K562 (cell line): ENCODE measurements at regions not wholly inside any gene's neighbourhood (a gene's known extent, or its start where the extent isn't known, plus 50 kb on each side); places are given as distances from the start of the nearest gene placed in this dataset.

ENCODE experiments used
- ATAC-seq: fragments of 200-7000 bp; cut with Tn5 transposase; 3 replicates; pipeline ENCODE4 v1.9.1; 2020; ENCODE audit warnings: moderate library complexity
- BruUV-seq: library from RNA; stranded (reverse); fragments of 400-500 nt; replicated peaks from 2 replicates; lab custom pipeline; 2021; lab: Mats Ljungman, UMichigan
- CTCF ChIA-PET: fragments of 300-600 bp; formaldehyde crosslinking; extraction: SDS; loops from one replicate; lab custom pipeline; 2021; ENCODE audit warnings: low intra/inter-chr PET ratio; lab: Yijun Ruan, JAX
- POLR2A ChIA-PET: fragments of 300-600, 350-650 bp; sonication (Branson Sonifier 250); formaldehyde crosslinking; extraction: SDS; loops from one replicate; lab custom pipeline; 2021; ENCODE audit warnings: antibody characterized with exemption, inconsistent platforms; lab: Yijun Ruan, JAX
- DNase-seq, 4 experiments: peaks; one replicate each; pipeline versions ENCODE4 v3.0.0 to v3.0.0-alpha.2; 2011 to 2018; ENCODE audit warnings: low spot score in 3 of 4, mixed read lengths in 3 of 4; ENCODE audit errors: extremely low read depth in 1 of 4
- FAIRE-seq: peaks from 2 replicates; lab custom pipeline; 2011; peaks lifted over from hg19 to GRCh38; lab: Jason Lieb, UNC
- H2AFZ ChIP-seq: 2 replicates; pipeline ENCODE4 v1.6.0; 2011; ENCODE audit warnings: low read depth, low read length, control low read depth, inconsistent platforms
- H3K27ac ChIP-seq: fragments of 200-600 bp; 3 replicates; pipeline ENCODE4 v1.8.0; 2011; ENCODE audit warnings: low read depth, mild to moderate bottlenecking, control low read depth, inconsistent platforms, low read length, moderate library complexity, mixed read lengths; ENCODE audit errors: extremely low read depth
- H3K27me3 ChIP-seq, 2 experiments: fragments of 300-600 bp in 1 of 2; 2 replicates in 1 of 2; 3 replicates in 1 of 2; pipeline versions ENCODE4 v1.6.0 to v1.8.0; 2011; ENCODE audit warnings: inconsistent platforms in 2 of 2, low read length in 2 of 2, mild to moderate bottlenecking in 1 of 2, mixed read lengths in 1 of 2, moderate library complexity in 1 of 2; ENCODE audit not compliant: control insufficient read depth in 2 of 2, insufficient read depth in 2 of 2
- H3K36me3 ChIP-seq: fragments of 300-600 bp; 3 replicates; pipeline ENCODE4 v1.8.0; 2011; ENCODE audit warnings: mild to moderate bottlenecking, low read length, inconsistent platforms; ENCODE audit not compliant: control insufficient read depth, insufficient read depth
- H3K4me1 ChIP-seq, 2 experiments: fragments of 200-600 bp in 1 of 2; replicated peaks in 1 of 2; 2 replicates in 1 of 2; 3 replicates in 1 of 2; pipeline versions ENCODE4 v1.5.1 to v1.8.0; 2011; ENCODE audit warnings: inconsistent platforms in 2 of 2, low read length in 2 of 2, mild to moderate bottlenecking in 1 of 2, mixed read lengths in 1 of 2, moderate library complexity in 1 of 2; ENCODE audit not compliant: control insufficient read depth in 2 of 2, insufficient read depth in 2 of 2
- H3K4me2 ChIP-seq: 2 replicates; pipeline ENCODE4 v1.6.1; 2011; ENCODE audit warnings: low read length, control low read depth, inconsistent platforms, mixed read lengths; ENCODE audit not compliant: insufficient read depth
- H3K4me3 ChIP-seq: fragments of 200-600 bp; sonication (generic), shearing (Covaris generic); 2 replicates; pipeline ENCODE4 v1.5.1; 2016; ENCODE audit warnings: control low read depth, inconsistent platforms
- H3K79me2 ChIP-seq: fragments of 200-600 bp; 3 replicates; pipeline ENCODE4 v1.8.0; 2011; ENCODE audit warnings: low read length, inconsistent platforms; ENCODE audit not compliant: control insufficient read depth, insufficient read depth
- H3K9ac ChIP-seq, 2 experiments: 2 replicates each; pipeline versions ENCODE4 v1.6.0 to v1.6.1; 2011; ENCODE audit warnings: low read depth in 2 of 2, low read length in 2 of 2, control low read depth in 1 of 2, inconsistent platforms in 1 of 2, mild to moderate bottlenecking in 1 of 2, mixed read lengths in 1 of 2; ENCODE audit not compliant: insufficient read depth in 1 of 2
- H3K9me1 ChIP-seq: one replicate; pipeline ENCODE4 v1.6.0; 2011; ENCODE audit warnings: inconsistent platforms, mild to moderate bottlenecking, low read length, moderate library complexity; ENCODE audit not compliant: control insufficient read depth, insufficient read depth
- H3K9me3 ChIP-seq: replicated peaks from 2 replicates; pipeline ENCODE4 v1.5.1; 2011; ENCODE audit warnings: low read depth, low read length, inconsistent platforms; ENCODE audit not compliant: control insufficient read depth, insufficient read depth
- H4K20me1 ChIP-seq: replicated peaks from 2 replicates; pipeline ENCODE4 v1.6.1; 2011; ENCODE audit warnings: low read length, inconsistent platforms, mixed read lengths; ENCODE audit not compliant: control insufficient read depth, insufficient read depth
- ASH1L ChIP-seq: fragments of 450-650 bp; IDR thresholded peaks from 2 replicates; pipeline ENCODE4 v1.6.1; 2018; ENCODE audit warnings: borderline replicate concordance, mild to moderate bottlenecking, low read depth; ENCODE audit not compliant: partially characterized antibody
- BCL6 ChIP-seq: fragments of 250-450 bp; sonication (Bioruptor Pico); IDR thresholded peaks from 2 replicates; pipeline ENCODE4 v1.4.0; 2020
- HDGF ChIP-seq: fragments of 450-650 bp; IDR thresholded peaks from 2 replicates; pipeline ENCODE4 v1.6.1; 2016
- HNRNPL ChIP-seq: fragments of 200-400 bp; formaldehyde crosslinking; IDR thresholded peaks from 2 replicates; pipeline ENCODE4 v1.6.1; 2017; ENCODE audit warnings: low read depth, mild to moderate bottlenecking, low read length
- KDM4B ChIP-seq, 2 experiments: fragments of 450-650 bp in 1 of 2; sonication (generic) in 1 of 2; IDR thresholded peaks; 2 replicates each; pipeline ENCODE4 v1.6.1; 2016 to 2017; ENCODE audit warnings: borderline replicate concordance in 2 of 2, antibody characterized with exemption in 1 of 2, low read depth in 1 of 2, mild to moderate bottlenecking in 1 of 2
- PML ChIP-seq: IDR thresholded peaks from 2 replicates; pipeline ENCODE4 v1.6.1; 2012; ENCODE audit warnings: low read length, inconsistent platforms
- PRMT5 ChIP-seq: sonication (generic); formaldehyde crosslinking; IDR thresholded peaks from 2 replicates; pipeline ENCODE4 v1.5.0; 2020; ENCODE audit warnings: missing genetic modification reagents
- RFX7 ChIP-seq: fragments of 250-450 bp; sonication (Bioruptor Pico); IDR thresholded peaks from 2 replicates; pipeline ENCODE4 v1.5.1; 2021; ENCODE audit warnings: mild to moderate bottlenecking
- TGIF2 ChIP-seq: sonication (generic); formaldehyde crosslinking; IDR thresholded peaks from 2 replicates; pipeline ENCODE4 v1.8.1; 2022; ENCODE audit warnings: mild to moderate bottlenecking, missing genetic modification reagents, moderate library complexity
- ZBED1 ChIP-seq: IDR thresholded peaks from 2 replicates; pipeline ENCODE4 v1.6.1; 2014
- ZNF77 ChIP-seq: fragments of 250-450 bp; sonication (Bioruptor Pico); IDR thresholded peaks from 2 replicates; pipeline ENCODE4 v1.5.0; 2020
- WGBS: fragments of 100-300 bp; shearing (Covaris generic); methylation state at CpG from one replicate; pipeline ENCODE4 v1.1.6; 2016; ENCODE audit warnings: low coverage, mixed read lengths; ENCODE audit not compliant: insufficient coverage; ENCODE audit errors: missing lambda C conversion rate; 5-methylcytosine and 5-hydroxymethylcytosine counted together
- in situ Hi-C: fragments of 300-500 bp; cut with MboI; formaldehyde crosslinking; loops from 4 replicates; pipeline ENCODE4 v1.15.0; 2018; ENCODE audit warnings: inconsistent platforms, mixed read lengths
- intact Hi-C: fragments of 100-400 bp; cut with micrococcal nuclease; formaldehyde crosslinking; loops from 2 replicates; pipeline ENCODE4 v1.14.2; 2022
- TF ChIP-seq, protein P1 (sequence below): sonication (generic); formaldehyde crosslinking; IDR thresholded peaks from 2 replicates; pipeline ENCODE4 v1.9.0; 2022; ENCODE audit warnings: mild to moderate bottlenecking, missing genetic modification reagents

DNA sequence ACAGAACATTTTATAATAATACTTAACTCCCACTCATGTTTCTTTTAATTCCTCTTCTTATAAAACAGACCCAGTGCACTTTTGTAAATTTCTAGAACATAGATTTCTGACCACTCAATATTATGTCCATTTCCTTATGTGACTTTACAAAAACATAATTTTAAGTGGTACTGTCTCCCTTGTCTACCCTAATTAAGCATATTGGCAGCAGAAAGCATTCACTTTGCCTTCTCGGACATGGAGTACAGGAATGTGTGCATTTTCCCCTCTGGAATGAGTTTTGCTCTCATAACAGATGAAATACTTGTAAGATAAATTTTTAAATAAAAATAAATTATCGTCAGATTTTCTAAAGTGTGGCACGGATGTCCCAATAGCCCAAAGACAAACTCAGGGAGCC lies 129.5 kb upstream of the MDM1 start:
- Histone ChIP-seq H3K79me2 (no peaks in the 10 kb centered on the region), H3K36me3 (no peaks in the 10 kb centered on the region), H4K20me1 (no peaks in the 10 kb centered on the region), H3K27ac (no peak overlapping the region), H3K9me3 (no peaks in the 10 kb centered on the region), H3K9me1 (no peaks in the 10 kb centered on the region), H3K27me3 (no peaks in the 10 kb centered on the region), H2AFZ (peak overlapping the region; percentile 94; the same call in 1 of the 2 replicates), H3K4me3 (no peak overlapping the region), H3K4me1 (no peaks in the 10 kb centered on the region; a peak in 2 of 5 replicates), H3K4me2 (0 out of 2 replicates have a peak overlapping the region, but pooled peaks have one; percentile 71), H3K9ac (no peak overlapping the region)
- in situ Hi-C loops = no loop called here
- intact Hi-C loops = no loop called here
- ATAC-seq (no peak), FAIRE-seq (no peak), DNase-seq (no peak)
- WGBS = 22% methylated on average over 3 of the region's 3 CpGs
- no peak for TF ChIP-seq BCL6 (CRISPR knock-in tag)
- TF ChIP-seq, protein P1, sequence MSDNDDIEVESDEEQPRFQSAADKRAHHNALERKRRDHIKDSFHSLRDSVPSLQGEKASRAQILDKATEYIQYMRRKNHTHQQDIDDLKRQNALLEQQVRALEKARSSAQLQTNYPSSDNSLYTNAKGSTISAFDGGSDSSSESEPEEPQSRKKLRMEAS (CRISPR knock-in tag) = no peak
- no peak for TF ChIP-seq ZNF77
- no peak for TF ChIP-seq HDGF
- TF ChIP-seq ASH1L = no peak
- TF ChIP-seq TGIF2 = no peak
- no peak for TF ChIP-seq PML
- TF ChIP-seq RFX7 (CRISPR knock-in tag) = no peak
- no peak for TF ChIP-seq HNRNPL
- no peak for TF ChIP-seq ZBED1
- no peak for TF ChIP-seq PRMT5 (CRISPR knock-in tag)
- no peak for TF ChIP-seq KDM4B (IDR thresholded peaks at IDR 0.05; ENCODE audit: borderline replicate concordance in 2 of 2, low read depth in 1 of 2)
- CTCF ChIA-PET = no interaction called here
- BruUV-seq = no TSS peak
- POLR2A ChIA-PET = no interaction called here
